ENCODE measurements at regions not wholly inside any gene's neighbourhood (a gene's known extent, or its start where the extent isn't known, plus 50 kb on each side); places are given as distances from the start of the nearest gene placed in this dataset.
"Not testable (repeated sequence)": the region's sequence is repeated elsewhere in the genome, so short reads cannot be mapped to it uniquely, and the experiment has no call there.

DNA sequence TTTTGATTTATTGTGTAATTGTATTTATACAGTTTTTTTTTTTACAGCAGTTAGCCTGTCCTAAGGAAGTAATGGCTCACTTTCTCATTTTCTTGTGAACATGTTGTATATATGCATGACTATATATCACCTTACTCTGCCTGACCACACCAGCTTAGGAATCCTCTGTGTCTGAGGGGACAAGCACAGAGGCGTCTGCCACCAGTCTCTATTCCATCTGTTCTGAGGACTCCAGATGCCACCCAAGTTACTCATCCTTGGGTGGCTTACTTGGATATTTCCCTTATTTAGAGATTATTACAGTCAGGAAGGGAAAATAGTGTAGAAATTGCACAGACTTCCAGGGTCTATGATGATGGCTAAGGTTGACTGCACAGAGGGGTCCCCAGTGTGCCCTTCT is 256.3 kb upstream of the C9orf72 start:
- no peak for DNase-seq

DNA sequence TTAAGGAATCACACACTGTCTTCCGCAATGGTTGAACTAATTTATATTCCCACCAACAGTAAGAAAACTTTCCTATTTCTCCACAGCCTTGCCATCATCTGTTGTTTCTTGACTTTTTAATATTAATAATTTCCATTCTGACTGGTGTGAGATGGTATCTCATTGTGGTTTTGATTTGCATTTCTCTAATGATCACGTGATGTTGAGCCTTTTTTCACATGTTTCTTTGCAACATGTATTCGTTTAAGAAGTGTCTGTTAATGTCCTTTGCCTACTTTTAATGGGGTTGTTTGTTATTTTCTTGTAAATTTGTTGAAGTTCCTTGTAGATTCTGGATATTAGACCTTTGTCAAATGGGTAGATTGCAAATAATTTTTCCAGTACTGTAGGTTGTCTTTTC is 258.8 kb upstream of the C9orf72 start:
- not testable (repeated sequence) for DNase-seq

DNA sequence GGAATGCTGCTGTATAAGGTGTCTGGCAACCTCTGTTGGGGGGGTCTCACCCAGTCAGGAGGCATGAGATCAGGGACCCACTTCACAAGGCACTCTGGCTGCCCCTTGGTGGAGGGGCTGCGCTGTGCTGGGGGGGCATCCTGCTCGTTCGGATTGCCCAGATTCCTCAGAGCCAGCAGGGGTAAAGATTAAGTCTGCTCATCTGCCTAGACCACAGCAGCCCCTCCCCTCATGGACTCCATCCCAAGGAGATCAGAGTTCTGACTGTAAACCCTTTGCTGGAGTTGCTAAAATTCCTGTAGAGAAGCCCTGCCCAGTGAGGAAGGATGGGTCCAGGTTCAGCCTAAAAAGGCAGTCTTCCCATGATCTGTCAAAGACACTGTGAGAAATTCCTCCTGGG is 262.0 kb upstream of the C9orf72 start:
- DNase-seq = no peak

DNA sequence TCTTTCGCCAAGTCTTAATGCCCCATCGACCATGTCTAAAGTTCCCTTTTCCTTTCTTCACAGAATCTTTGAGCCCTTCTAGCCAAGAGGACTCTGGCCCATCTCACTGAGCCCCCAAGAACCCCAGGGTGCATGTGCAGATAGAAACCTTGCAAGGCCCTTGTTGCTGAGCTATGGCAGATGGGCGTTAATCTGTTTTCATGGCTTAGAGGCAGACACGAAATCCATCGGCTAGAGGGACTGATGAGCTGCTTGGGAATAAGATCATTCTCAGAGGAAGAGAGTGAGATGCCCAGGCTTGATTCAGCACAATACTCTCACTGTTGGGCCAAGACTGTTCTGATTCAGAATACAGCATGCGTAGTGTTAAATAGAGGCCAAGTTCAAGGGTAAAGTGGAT is 262.5 kb upstream of the C9orf72 start:
- no peak for DNase-seq

DNA sequence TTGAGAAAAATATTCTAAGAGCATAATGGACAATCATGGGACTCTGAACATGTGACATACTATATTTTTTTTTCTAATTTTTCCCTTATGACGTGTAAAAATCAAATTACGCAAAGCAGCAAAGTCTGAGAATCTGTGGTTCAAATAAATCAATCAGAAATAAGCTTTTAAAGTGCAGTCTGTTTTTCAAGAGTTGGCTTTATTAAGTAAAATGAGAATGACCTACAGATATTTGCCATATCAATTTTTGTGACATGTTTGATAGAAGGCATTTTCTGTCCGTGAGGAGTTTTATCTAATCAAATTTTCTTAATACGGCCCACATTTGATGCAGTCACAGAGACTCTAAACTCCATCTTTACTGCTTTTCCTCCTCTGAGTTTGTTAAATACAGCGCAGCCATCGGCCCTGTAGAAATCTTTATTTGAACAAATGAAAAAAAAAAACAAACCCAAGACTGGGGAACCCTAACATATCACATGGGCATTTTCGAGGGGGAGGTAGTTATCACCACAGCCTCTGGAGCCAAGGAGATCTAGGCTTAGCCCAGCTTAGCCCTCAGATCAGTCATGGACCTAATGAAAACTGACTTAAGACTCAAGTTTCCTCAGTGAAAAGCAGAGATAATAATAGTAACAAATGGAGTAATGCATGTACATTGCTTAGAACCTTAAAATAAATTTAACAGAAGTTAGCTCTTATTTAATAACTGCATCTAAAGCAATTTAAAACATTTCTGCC is 263.6 kb upstream of the C9orf72 start:
- DNase-seq = no peak

DNA sequence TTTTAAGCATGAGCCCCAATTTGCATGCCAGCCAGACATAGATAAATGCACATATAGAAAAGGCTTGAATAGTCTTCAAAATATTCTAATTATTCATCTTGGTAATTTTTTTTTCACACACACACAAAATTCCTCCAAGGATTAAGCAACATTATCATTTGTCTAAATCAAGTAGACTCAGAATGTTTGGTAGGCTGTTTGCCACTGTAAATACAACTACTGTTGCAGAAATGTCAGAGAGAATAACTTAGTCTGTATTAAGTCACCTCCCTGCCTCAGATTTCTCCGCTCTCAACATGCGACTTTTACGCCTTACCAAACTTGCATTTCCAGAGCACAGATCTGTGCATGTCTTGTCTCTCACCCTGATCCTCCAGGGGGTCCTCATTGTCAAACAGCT is 265.6 kb upstream of the C9orf72 start:
- no peak for DNase-seq

DNA sequence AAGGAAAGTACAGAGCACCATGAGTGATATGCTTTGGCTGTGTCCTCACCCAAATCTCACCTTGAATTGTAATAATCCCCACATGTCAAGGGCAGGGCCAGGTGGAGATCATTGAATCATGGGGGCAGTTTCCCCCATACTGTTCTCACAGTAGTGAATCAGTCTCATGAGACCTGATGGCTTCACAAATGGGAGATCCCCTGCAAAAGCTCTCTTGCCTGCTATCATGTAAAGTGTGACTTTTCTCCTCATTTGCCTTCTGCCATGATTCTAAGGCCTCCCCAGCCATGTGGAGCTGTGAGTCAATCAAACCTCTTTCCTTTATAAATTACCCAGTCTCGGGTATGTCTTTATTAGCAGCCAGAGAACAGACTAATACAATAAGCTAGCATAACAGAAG is 266.5 kb upstream of the C9orf72 start:
- DNase-seq = not testable (repeated sequence)

DNA sequence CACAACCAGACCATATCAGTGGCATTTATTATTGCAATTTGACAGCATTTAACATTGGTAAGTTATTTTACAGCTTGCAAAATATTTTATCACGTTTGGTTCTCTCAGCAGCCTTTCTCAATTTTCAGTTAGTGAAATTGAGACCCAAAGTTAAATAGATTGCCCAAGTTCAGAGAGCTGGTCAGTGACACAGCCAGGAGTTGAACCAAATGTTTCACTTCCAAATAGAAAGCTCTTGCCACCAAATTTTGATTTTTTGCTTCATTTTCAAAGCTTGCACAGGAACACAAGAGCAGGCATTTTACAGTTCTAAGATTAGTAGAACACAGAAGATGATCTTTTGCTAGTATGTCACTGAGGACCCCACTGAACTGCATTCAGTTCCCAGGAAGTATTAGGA is 271.5 kb upstream of the C9orf72 start:
- no peak for DNase-seq

DNA sequence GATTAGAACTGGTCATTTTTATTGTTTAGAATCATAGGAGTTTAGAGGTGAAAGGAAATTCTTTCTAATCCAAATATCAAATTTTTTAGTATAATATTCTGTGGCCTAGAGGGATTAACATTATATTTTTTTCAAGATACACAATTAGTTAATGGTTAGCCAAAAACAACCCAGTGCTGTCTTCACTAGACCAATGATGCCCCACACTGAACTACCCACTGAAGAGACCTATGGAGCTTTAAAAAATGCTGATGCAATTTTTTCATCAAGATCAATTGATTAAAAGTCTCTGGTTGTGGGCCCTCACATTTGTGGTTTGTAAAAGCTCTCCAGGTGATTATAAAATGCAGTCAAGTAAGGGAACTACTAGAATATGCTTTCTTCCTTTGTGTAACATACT is 274.1 kb upstream of the C9orf72 start:
- no peak for DNase-seq

DNA sequence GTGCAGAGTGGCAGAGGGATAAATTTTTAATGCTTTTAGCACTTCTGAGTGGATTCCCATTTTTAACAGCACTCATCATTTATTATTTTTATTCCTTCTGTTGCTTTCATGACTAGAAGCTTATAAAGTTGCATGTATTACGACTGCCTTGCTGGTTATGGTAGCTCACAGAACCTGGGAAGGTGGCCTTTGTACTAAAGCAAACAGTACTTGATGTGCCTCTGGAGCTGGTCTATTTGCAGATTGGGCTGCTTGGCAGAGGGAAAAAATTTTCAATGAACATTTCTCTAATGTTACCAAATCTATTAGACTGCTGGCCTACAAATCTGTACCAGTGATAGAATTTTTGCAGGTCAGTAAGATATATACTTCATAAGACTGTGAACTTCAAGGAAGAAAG is 274.5 kb upstream of the C9orf72 start:
- DNase-seq = no peak

DNA sequence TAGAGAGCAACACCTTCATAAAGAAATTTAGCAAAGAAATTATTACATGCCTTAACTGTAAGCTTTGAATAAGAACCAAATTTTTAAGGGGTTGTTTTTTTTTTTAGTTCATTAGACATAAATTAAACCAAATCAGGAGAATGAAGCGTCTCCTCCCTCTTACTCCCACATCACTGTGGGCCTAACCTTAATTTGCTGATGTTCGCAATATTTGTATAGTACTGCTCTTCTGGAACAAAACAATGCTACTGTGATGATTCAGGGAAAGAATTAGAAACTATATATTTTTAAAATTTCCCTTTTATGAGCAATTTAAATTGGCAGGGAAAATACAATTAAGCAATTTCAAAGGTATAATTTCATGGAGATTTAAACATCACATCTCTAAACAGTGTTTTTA is 275.0 kb upstream of the C9orf72 start:
- no peak for DNase-seq

DNA sequence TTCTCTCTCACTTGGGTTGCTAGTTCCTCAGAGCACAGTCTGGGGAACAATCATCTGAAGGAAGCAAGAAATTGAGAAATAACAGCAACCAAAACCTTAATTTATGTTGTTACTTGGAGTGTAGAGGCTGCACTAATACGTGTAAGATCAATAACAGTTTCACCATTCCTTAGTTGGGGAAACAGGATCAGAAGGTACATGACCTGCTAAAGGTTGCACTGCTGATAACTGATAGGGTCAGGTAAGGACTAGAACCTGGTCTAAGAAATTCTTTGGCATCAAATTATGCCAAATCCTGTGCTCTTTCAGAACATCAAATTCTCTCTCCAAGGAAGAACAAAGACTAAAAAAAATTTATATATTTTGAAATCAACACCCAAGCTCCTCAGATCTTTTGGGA is 278.6 kb upstream of the C9orf72 start:
- no peak for DNase-seq

DNA sequence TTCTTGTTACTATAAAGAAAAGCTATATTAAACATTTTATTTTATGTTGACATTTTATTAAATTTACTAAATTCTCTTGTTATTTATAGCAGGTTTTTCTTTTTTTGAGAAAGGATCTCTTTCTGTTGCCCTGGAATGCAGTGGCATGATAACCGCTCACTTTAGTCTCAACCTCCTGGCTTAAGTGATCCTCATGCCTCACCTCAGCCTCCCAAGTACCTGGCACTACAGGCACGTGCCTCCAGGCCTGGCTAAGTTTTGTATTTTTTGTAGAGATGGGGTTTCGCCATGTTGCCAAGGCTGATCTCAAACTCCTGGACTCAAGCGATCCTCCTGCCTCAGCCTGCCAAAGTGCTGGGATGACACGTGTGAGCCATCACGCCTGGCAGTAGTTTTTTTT is 280.2 kb upstream of the C9orf72 start:
- DNase-seq = no peak

DNA sequence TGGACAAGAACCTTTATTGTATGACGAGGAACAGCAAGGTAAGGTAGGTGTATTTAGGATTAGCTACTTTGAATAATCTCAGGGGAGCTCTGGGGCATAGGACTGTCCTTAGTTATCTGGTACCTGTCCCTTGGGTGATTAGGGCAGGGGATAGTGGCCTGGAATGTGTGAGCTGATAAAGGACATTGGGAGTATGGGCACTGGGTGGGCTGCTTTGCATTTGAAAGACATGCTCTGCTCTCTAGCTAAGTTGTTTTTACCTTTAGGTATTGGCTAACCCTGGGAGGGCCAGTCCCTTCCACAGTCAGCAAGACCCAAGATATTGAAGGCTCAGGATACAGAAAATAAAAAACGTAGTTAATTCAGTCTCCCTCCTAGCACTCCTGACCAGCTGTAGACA is 282.8 kb upstream of the C9orf72 start:
- no peak for DNase-seq

DNA sequence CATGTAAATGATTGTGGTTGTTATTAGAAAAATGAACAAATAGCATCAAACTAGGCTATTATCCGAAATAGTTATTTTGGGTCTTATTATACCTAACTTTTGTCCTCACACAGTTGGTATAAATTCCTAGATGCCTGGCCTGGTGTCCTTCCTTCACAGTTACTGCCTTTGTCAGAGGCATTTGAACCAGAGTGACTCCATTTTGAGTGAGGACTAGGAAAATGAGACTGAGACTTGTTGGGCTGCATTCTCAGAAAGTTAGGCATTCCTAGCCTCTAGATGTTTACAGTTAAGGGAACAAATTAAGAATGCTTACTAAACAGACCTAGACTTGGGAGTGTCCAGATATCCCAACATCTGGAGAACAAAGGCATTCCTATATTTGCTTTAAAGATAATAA is 283.5 kb upstream of the C9orf72 start:
- DNase-seq = no peak

DNA sequence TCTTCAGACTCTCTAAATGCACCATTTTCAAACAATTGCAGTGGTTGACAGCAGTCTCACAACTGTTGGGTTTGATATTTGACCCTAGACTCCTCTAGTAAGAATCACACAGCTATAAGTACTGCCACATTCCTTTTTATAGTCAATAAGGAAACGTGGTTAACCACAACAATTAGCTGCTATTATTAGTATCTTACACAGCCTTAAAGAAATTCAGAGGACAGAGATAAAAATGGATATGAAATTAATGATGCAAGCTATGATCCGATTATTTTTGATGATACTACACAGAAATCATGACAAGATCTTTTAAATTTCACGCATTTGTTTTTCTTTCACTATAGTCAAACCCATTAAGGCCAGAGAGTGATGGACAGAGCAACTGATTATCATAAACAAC is 288.6 kb upstream of the C9orf72 start:
- DNase-seq = no peak

DNA sequence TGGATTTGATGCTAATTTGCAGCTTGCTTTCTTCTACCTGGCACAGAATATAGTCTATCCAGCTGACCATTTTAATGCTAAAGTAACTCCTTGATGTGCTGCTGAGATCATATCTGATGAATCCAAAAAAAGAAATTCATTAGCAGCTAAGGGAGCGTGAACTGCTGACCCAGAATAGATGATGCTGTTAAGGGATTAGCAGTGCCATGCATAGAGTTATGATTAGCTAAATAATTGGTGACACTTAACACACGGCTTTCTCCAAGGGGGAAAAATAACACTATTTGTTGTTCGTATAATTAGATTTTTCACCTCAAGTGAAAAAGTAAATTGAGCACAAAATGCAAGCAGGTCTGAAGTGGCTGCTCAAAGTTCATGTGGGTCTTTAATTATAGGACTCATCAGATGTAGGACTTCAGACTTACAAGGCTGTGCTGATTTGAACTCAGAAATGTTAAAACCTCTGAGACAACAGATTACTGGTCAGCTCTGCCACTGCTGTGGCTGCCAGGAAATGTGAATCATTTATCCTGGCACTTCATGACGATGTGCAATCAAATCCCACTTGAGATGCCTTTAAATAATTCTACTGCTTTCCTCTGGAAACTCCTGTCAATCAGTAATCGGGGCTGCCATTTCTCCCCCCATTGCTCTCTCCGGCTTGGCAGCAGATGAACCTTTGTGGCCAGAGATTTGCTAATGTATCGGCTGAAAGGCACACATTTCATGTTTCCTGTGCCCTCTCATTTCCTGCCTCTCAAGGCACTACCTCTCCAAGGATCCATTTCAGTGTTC is 291.6 kb upstream of the C9orf72 start:
- no peak for DNase-seq

DNA sequence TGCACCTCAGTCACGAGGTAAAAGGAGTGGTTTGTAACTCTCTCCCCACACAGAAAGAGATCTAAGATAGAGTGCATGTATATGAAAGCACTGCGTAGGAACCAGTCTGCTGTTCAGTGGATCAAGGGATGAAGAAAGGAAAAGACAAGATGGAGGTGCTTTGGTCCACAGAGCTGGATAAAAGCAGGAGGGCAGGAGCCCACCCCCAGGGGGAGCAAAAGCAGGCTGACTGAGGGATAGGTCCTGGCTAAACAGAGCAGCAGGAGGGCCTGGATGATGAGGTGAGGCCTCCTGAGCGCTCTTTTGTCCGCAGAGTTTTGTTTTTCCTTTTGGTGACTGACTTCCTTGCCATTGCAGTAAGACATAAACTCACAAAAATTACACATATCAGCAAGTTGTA is 293.5 kb upstream of the C9orf72 start:
- DNase-seq = no peak

DNA sequence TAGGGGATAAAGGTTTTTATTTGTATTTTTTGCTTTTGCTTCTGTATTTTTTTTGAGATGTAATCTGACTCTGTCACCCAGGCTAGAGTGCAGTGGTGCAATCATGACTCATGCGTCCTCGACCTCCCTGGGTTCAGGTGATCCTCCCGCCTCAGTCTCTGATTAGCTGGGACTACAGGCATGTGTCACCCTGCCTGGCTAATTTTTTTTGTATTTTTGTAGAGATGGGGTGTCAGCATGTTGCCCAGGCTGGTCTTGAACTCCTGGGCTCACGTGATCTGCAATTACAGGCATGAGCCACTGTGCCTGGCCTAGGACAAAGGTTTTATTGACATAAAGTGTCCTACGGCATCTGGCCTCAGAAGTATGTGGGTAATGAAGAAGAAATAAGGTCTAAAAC is 297.1 kb upstream of the C9orf72 start:
- DNase-seq = no peak

DNA sequence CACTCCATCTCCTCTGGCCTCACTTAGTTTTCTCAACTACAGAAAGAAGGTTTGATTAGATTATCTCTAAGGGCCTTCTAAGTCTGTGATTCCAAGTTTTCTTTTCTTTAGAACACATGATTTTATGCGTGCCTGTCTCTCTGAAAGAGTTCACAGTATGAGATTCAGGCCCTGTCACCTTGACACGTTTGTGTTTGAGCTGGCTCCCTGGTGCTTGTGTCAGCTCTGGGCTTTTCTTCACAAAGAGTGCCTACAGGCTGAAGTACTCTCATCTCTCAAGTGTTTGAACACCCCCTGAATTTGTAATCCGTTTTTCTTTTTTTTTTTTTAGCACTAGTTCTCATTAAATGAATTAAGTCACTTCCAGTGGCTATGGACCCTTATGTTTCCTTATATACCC is 306.9 kb upstream of the C9orf72 start:
- no peak for DNase-seq

DNA sequence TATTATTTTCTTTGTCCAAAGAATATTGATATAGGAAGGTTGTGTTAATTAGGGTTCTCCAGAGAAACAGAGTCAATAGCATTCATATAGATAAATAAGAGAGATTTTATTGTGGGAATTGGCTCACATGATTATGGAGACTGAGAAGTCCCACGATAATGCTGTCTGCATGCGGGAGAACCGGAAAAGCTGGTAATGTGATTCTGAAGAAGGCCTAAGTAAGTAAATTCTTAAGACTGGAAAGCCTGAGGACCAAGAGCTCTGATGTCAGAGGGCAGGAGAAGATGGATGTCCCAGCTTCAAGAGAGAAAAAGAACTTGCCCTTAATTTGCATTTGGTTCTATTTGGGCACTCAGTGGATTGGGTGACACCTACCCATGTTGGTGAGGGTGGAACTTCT is 307.4 kb upstream of the C9orf72 start:
- no peak for DNase-seq

DNA sequence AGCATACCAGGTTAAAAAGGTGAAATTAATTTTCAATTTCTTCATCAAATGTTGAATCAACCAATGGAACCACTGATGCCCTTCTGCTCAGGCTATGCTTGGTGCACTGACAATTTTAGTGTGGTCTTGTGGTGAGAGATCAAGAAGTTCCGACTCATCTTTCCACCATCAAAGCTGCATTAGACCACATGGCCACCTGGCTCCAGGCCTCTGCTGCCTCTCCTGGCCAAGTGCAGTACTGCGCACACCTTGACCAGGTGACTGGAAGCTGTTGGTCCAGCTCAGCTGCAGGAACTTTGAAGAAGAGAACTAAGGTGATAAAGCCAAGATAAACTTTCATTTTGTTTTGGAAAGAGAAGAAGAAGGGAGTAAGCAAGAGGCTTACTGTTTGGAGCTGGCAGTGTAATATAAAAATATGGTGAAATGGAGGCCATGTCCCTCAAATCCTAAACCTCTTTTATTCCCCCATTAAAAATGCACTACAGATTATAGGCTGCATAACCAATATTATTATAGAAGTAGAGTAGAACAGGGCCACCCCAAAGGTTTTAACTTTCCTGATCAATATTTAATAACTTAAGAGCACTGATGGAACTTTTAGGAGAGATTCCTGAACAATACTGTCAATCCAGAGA is 315.5 kb upstream of the C9orf72 start:
- DNase-seq = no peak

DNA sequence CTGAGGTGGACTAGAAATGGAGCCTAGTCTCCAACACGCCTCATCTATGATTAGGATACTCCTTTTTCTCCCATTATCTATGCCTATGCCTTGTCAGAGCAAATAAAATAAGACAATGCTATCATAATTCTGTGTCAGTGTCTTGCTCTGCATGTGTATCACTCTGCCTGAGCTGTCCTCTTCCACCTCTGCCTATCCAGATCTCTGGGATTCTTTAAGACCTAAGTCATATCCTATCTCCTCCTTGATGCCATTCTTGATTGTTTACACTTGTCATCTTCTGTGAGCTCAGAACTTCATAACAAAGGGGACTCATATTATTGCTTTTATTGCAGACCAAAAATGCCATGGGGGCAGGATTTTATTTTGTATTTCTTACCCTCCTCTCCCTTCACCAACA is 351.2 kb upstream of the C9orf72 start:
- no peak for DNase-seq

DNA sequence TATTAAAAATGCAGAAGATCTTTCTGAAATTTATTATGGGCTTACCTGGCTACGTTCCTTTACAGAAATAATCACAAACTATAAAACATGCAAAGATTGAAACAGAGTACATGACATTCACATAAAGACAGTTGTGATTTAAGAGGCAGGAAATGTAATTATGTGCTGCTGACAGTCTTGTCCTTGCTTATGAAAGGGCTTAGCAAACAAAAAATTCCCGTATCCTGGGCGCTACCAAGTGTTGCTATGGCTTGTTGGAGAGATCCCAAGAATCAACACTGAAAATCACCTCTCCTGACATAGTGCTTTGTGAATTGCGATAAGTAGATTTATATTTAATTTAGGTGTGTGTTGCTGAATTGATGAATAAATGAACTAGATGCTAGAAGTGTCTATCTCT is 352.5 kb upstream of the C9orf72 start:
- DNase-seq = no peak

Measured in cerebellar nuclear complex (tissue), 1 donor.